ENCODE measurements at regions not wholly inside any gene's neighbourhood (a gene's known extent, or its start where the extent isn't known, plus 50 kb on each side); places are given as distances from the start of the nearest gene placed in this dataset.

DNA sequence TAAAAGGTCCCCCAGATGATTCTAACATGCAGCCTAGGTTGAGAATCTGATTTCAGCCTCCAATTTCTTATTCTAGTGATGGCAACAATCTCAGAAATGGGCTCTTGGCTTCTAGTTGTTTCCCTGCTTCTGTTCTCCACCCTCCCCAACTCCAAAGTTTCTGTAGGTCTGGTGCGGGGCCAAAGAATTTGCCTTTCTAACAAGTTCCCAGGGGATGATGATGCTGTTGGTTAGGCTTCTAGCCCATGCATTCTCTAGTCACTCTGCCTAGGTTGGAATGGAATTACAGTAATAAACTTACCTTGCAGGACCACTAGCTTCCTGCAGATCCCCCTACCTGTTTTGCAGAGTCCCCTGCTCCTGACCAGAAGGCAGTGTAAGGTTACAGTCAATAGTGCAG, 103.2 kb upstream of the PPP2R3A start:
- TF ChIP-seq REST (IDR thresholded peaks at IDR 0.05; ENCODE audit: low read depth) (no peak), CEBPB (IDR thresholded peaks at IDR 0.05) (no peak), EGR1 (IDR thresholded peaks at IDR 0.05) (no peak), FOXM1 (IDR thresholded peaks at IDR 0.05; ENCODE audit: borderline replicate concordance, low read depth) (no peak), RAD21 (IDR thresholded peaks at IDR 0.05; ENCODE audit: low read depth) (no peak), NFIC (IDR thresholded peaks at IDR 0.05) (no peak), TEAD4 (IDR thresholded peaks at IDR 0.05) (no peak), CREB1 (IDR thresholded peaks at IDR 0.05; ENCODE audit: low read depth) (no peak), ZBTB7A (IDR thresholded peaks at IDR 0.05; ENCODE audit: low read depth) (no peak), TAF1 (IDR thresholded peaks at IDR 0.05; ENCODE audit: low read depth) (no peak), TCF12 (IDR thresholded peaks at IDR 0.05; ENCODE audit: low read depth) (no peak), YY1 (IDR thresholded peaks at IDR 0.05; ENCODE audit: low read depth) (no peak), EP300 (IDR thresholded peaks at IDR 0.05; ENCODE audit: borderline replicate concordance) (no peak)
- TF ChIP-seq, protein P1, sequence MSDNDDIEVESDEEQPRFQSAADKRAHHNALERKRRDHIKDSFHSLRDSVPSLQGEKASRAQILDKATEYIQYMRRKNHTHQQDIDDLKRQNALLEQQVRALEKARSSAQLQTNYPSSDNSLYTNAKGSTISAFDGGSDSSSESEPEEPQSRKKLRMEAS (IDR thresholded peaks at IDR 0.05): no peak
- TF ChIP-seq, protein P2, sequence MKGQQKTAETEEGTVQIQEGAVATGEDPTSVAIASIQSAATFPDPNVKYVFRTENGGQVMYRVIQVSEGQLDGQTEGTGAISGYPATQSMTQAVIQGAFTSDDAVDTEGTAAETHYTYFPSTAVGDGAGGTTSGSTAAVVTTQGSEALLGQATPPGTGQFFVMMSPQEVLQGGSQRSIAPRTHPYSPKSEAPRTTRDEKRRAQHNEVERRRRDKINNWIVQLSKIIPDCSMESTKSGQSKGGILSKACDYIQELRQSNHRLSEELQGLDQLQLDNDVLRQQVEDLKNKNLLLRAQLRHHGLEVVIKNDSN (IDR thresholded peaks at IDR 0.05): no peak

GRCh38 chr3:135864060-135864459, 101.5 kb upstream of the PPP2R3A start:
- TF ChIP-seq FOXM1 (IDR thresholded peaks at IDR 0.05; ENCODE audit: borderline replicate concordance, low read depth) (no peak), CEBPB (IDR thresholded peaks at IDR 0.05) (no peak), ZBTB7A (IDR thresholded peaks at IDR 0.05; ENCODE audit: low read depth) (no peak), NFIC (IDR thresholded peaks at IDR 0.05) (no peak), YY1 (IDR thresholded peaks at IDR 0.05; ENCODE audit: low read depth) (no peak), EP300 (IDR thresholded peaks at IDR 0.05; ENCODE audit: borderline replicate concordance) (no peak), CREB1 (IDR thresholded peaks at IDR 0.05; ENCODE audit: low read depth) (no peak), TAF1 (IDR thresholded peaks at IDR 0.05; ENCODE audit: low read depth) (no peak), RAD21 (IDR thresholded peaks at IDR 0.05; ENCODE audit: low read depth) (no peak), TEAD4 (IDR thresholded peaks at IDR 0.05) (no peak)

DNA sequence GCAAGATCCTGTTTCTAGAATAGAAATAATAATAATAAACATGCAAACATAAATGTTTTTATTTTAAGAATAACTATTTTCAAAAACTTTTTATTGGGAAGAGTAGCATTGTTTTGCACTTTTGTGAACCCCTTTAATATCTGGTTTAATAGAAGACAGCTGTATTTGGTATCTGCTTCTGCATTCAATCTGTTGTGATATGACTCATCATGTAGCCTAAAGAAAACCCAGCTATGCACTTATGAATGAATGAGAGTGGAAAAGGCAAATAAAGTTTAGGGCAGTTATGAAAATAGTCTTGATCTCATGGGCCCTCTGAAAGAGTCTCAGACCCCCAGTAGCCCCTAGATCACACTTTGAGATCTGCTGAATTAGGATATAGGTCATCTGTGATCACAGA, 100.4 kb upstream of the PPP2R3A start:
- TF ChIP-seq RAD21 (IDR thresholded peaks at IDR 0.05; ENCODE audit: low read depth): no peak
- TF ChIP-seq YY1 (IDR thresholded peaks at IDR 0.05; ENCODE audit: low read depth): no peak
- TF ChIP-seq, protein P1 (IDR thresholded peaks at IDR 0.05): no peak

- TF ChIP-seq FOXM1 (IDR thresholded peaks at IDR 0.05; ENCODE audit: borderline replicate concordance, low read depth) (no peak), NFIC (IDR thresholded peaks at IDR 0.05) (no peak), CEBPB (IDR thresholded peaks at IDR 0.05) (no peak), ZBTB7A (IDR thresholded peaks at IDR 0.05; ENCODE audit: low read depth) (no peak), EGR1 (IDR thresholded peaks at IDR 0.05) (no peak), EP300 (IDR thresholded peaks at IDR 0.05; ENCODE audit: borderline replicate concordance) (no peak), REST (IDR thresholded peaks at IDR 0.05; ENCODE audit: low read depth) (no peak), TAF1 (IDR thresholded peaks at IDR 0.05; ENCODE audit: low read depth) (no peak), TEAD4 (IDR thresholded peaks at IDR 0.05) (no peak), TCF12 (IDR thresholded peaks at IDR 0.05; ENCODE audit: low read depth) (no peak), YY1 (IDR thresholded peaks at IDR 0.05; ENCODE audit: low read depth) (no peak), CREB1 (IDR thresholded peaks at IDR 0.05; ENCODE audit: low read depth) (no peak), RAD21 (IDR thresholded peaks at IDR 0.05; ENCODE audit: low read depth) (no peak)
- TF ChIP-seq, protein P2 (IDR thresholded peaks at IDR 0.05): no peak
- TF ChIP-seq, protein P1 (IDR thresholded peaks at IDR 0.05): no peak
These were observed 100.0 kb upstream of the PPP2R3A start for GRCh38 chr3:135865553-135865952.

DNA sequence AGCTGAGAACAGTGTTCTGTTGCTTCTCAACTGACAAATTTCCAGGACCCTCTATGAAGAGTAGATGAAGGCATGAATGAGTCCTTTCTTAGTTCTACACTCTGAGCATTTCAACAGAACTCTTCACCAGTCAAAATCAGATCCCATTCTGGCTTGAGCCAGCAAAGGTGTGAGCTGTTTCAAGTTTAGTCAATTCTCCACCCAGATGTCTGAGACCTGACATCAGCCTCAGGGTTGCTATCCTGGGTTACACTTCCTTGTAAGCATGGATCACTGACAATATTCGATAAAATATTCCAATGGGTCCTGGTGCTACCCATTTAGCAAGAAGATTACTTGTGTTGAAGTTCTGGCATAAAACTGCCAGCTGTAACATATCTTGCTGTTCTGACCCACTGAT, 97.6 kb upstream of the PPP2R3A start:
- TF ChIP-seq, protein P2 (IDR thresholded peaks at IDR 0.05): no peak
- TF ChIP-seq YY1 (IDR thresholded peaks at IDR 0.05; ENCODE audit: low read depth) (no peak), ZBTB7A (IDR thresholded peaks at IDR 0.05; ENCODE audit: low read depth) (no peak), EP300 (IDR thresholded peaks at IDR 0.05; ENCODE audit: borderline replicate concordance) (no peak), CEBPB (IDR thresholded peaks at IDR 0.05) (no peak), TCF12 (IDR thresholded peaks at IDR 0.05; ENCODE audit: low read depth) (no peak), FOXM1 (IDR thresholded peaks at IDR 0.05; ENCODE audit: borderline replicate concordance, low read depth) (no peak), CREB1 (IDR thresholded peaks at IDR 0.05; ENCODE audit: low read depth) (no peak), TAF1 (IDR thresholded peaks at IDR 0.05; ENCODE audit: low read depth) (no peak)
- TF ChIP-seq, protein P1 (IDR thresholded peaks at IDR 0.05): no peak

All from Ishikawa (cell line).